Right renal pelvis (tissue), 4 donors: ENCODE measurements at regions not wholly inside any gene's neighbourhood (a gene's known extent, or its start where the extent isn't known, plus 50 kb on each side); places are given as distances from the start of the nearest gene placed in this dataset.
"Not testable (repeated sequence)": the region's sequence is repeated elsewhere in the genome, so short reads cannot be mapped to it uniquely, and the experiment has no call there.

ENCODE experiments used
- DNase-seq, 4 donors: peaks; one replicate each; pipeline ENCODE4 v3.0.0-alpha.2; 2013; ENCODE audit warnings: low read depth in 4 of 4, low spot score in 3 of 4, missing footprints in 1 of 4

DNA sequence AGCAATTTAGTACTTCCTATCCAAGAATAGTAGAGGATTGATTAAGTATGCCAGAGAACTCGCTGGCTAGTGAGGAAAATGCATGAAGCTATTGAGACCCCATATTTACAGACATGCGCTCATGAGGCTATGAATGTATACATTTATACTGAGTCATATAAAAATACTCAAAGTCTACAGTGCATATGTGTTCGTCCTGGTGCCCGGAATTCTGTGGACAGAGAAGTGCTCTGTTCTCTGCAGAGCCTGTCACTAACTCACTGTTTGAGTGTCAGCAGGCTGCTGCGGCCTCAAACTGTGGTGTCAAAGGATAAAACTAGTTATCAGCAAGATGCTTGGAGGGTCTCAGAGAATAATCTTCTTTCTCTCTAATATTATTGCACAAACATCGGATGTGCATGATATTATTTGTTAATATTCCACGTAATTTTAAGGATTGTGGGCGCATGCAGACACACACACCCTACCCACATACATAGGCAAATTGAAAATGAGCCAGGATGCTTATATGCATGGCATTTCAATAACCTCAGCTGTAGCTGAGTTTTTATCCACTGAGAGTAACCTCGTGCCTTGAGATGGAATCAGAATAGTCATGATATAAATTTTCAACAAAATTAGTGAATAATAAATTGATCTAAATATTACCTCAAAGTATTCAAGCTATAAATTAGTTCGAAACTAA is 50.0 kb upstream of the TSC22D2 start:
- DNase-seq, result no peak

DNA sequence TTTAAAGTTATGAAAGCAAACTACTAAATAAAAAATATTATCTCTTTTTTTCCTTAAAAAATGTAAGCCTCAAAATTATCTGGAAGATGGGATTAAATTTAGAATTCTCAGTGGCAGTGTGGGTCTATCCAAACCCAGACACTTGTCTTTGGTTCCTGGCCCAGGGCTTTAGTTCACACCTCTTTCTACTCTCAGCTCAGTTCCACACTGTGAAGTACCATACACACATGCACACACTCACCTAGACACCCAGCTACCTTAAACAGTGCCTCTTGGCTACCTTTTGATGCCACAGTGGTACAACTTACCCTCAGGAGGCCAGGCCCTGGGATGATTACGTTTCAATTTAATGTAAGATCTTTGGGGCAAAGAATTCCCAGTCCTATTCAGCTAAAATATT is 51.0 kb upstream of the TSC22D2 start:
- DNase-seq, result no peak

GRCh38 chr3:150355574-150355973 is 52.5 kb upstream of the TSC22D2 start:
- no peak for DNase-seq

DNA sequence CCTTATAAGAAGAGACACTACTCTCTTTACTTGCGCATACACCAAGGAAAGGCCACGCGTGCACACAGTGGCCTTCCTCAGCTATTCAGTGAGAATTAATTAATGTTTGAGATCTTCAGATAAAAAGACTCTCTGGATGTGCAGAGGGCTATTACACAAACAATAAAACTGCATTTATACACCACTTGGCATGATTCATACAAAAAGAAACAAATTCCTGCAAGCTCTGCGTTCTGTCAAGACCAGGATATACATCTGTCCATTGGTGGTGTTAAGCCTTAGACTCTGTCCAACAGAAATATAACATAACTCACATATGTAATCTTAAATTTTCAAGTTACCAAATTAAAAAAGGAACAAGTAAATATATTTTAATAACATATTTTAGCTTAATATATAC is 55.2 kb upstream of the TSC22D2 start:
- DNase-seq, result no peak

- no peak for DNase-seq
These were observed 56.7 kb upstream of the TSC22D2 start for GRCh38 chr3:150351398-150351797.

DNA sequence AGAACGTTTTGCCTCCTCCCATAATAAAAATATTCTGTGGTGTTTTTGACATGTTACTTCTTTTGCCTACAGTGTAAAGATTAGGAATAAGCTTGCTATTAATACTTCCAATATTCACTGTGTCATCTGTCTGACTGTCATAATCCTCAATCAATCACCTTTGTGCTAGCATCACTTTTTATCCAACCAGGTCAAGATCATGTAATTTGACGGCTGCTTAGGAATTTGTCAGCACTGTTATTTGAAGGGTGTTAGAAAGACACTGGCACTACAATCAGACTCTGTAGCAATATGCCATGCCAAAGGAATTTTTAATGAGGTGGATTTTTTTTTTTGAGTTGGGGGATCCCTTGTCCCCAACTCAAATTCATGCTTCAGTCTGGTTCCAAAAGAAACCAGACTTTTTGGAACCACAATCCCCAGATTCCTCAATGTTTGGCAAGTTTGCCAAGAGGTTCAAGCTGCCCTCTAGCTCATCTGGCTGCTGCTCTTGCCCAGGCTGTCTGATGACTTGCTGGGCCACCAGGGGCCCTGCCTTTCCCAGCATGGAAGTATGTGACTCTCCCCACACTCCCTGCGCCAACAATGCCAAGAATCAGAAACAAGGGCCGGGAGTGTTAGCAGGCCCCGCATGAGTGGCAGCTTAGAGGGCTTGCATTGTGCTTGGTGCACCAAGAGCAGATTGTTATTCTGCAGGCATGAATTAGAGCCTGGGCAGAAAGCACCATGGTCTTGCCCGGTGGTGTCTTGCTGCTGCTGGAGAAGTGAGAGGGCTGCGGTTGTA is 58.6 kb upstream of the TSC22D2 start:
- DNase-seq, result no peak

DNA sequence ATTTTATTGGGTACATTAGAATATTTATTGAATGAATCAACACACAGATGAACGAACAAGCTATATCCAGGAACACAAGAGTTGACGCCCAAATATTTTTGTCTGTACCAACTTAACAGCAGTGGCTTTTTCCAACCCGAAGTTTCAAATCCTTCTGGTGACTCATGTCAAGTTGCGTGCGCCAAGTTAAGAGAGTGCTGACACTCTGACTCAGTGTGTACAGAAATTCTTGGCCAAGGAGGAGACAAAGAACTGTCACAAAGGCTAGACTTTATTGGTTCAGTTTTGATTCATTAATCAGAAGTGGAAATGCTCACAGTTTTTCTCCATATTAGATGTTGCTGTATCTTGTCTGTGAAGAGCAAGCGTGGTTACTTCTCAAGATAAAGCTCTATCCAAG is 59.6 kb upstream of the TSC22D2 start:
- no peak for DNase-seq

GRCh38 chr3:150346981-150347863 is 60.9 kb upstream of the TSC22D2 start:
- DNase-seq, result no peak

DNA sequence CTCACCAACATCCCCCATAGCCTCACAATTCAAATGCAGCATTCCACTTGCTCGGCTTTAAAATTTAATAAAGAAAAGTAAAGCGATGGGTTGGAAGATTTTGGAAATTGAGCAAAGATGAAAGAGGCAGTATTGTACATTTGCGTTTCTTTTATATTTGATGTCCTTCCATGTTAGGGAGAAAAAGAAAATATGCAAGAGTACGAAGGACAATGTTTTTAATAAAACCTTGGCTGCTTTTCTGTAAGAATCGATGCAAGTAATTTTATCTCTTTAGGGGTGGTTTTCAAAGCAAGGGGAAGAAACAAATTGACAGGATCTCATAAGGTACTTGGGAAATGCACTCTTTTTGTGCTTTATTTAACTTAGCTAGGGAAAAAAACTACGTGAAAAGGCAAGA is 61.8 kb upstream of the TSC22D2 start:
- no peak for DNase-seq

DNA sequence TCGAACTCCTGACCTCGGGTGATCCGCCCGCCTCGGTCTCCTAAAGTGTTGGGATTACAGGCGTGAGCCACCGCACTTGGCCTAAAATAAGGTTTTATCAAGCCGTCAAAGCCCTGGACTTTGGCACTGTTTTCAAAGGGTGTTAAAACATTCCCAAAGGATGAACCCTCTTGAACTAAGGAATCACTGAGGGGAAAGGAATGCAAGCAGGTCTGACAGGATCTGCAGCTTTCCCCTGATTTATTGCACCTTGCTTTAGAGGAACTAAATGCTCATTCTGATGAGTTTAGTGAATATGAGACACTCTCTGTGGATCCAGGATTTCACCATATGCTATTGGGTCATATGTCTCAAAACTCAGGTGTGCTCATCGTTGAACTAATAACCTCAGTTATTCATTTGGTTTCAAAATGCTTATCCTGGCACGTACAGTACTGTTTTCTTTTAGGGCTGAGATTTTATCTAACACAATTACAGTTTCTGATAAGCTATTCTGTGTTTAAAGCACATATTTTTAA is 63.0 kb upstream of the TSC22D2 start:
- peak in 3 of 4 donors; percentile 41 to 65 (median 64) for DNase-seq

DNA sequence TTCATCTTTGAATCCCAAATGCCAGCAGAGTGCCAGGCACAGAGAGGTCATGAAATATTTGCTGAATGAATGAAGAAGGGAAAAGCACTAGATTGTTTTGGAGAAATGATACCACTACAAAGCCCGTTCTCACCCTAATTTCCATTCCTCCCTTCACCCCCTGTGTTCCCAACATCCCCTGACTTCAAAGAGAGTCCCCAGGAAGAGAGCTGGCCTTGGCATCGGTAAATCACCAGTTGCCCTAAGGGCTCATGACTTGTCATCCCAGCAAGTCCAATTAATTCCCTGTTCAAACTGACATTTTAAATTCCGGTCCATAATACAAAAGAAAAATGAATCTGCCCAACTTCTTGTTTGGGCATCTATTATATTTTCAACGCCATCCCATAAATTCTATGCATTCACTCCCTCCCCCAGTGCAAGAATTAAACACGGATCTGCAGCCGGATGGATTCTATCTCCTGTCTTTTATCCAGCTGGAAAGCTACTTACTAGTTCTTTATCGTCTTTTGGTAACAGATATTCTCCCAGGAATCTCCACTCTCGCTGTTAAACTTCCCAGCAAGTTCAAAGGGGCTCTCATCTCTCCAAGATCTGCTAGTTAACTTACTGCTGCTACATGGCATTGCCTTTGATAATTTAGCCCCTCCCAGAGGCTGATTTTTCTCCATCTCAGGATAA is 63.9 kb upstream of the TSC22D2 start:
- no peak for DNase-seq

- DNase-seq, result no peak
These were observed 65.1 kb upstream of the TSC22D2 start for GRCh38 chr3:150342896-150343467.

GRCh38 chr3:150341891-150342290 is 66.2 kb upstream of the TSC22D2 start:
- DNase-seq, result no peak

GRCh38 chr3:150336363-150336762 is 71.7 kb upstream of the TSC22D2 start:
- not testable (repeated sequence) for DNase-seq

DNA sequence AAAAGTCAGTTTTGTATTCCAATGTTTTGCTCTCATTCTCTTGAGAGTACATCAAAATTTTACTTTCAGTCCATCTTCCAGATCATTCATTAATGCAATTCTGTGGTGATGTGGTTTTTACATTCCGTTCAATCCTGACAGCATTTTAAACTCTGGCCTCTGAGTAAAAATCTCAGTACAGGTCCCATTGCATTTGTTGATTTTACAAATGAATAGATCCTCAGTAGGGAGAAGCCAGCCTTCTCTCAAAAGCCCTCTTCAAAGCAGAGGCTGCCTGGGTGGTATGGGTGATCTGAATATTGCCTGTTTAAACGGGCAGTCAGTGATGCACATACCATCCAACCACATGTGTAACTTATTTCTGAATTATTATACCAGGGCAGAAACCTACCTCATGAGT is 72.5 kb upstream of the TSC22D2 start:
- DNase-seq, result no peak

- no peak for DNase-seq
These were observed 73.1 kb upstream of the TSC22D2 start for GRCh38 chr3:150334974-150335373.

DNA sequence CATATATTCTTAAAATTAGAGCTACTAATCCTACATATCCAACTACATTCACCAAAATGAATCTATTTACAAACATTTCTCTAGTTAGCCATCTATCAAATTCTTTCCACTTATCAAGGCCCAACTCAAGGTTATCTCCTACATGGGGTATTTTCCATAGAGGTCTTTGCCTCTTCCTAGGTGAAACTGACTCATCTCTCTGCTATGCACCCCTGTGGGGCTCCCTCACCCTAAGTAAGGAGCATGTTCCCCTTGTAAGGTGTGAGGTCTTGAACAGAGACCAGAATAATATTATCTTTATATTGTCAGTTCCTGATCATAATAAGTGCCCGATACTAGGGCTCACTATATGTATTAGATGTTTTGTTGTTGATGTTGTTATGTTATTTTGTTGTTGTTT is 74.6 kb upstream of the TSC22D2 start:
- no peak for DNase-seq

- no peak for DNase-seq
These were observed 76.0 kb upstream of the TSC22D2 start for GRCh38 chr3:150331978-150332568.

DNA sequence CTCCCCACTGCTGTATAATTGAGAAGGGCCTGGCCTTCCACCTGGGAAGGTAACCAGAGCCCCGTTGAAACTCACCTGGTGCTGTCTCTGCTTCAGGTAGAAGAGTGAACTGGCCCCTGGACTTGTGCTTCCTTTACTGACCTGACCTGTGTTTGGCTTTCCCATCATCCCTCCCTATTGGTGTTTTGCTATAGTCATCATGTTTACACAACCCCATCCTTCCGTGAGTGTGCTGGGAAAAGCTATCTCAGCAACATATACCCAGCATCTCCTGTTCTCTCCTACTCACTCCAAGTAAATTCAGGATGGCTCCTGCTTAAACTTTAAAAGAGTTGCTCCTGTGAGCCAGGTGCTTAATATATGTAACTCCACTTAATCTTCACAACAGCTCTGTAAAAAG is 77.2 kb upstream of the TSC22D2 start:
- no peak for DNase-seq

- no peak for DNase-seq
These were observed 77.9 kb upstream of the TSC22D2 start for GRCh38 chr3:150330174-150330573.
